ENCODE measurements at regions not wholly inside any gene's neighbourhood (a gene's known extent, or its start where the extent isn't known, plus 50 kb on each side); places are given as distances from the start of the nearest gene placed in this dataset.

DNA sequence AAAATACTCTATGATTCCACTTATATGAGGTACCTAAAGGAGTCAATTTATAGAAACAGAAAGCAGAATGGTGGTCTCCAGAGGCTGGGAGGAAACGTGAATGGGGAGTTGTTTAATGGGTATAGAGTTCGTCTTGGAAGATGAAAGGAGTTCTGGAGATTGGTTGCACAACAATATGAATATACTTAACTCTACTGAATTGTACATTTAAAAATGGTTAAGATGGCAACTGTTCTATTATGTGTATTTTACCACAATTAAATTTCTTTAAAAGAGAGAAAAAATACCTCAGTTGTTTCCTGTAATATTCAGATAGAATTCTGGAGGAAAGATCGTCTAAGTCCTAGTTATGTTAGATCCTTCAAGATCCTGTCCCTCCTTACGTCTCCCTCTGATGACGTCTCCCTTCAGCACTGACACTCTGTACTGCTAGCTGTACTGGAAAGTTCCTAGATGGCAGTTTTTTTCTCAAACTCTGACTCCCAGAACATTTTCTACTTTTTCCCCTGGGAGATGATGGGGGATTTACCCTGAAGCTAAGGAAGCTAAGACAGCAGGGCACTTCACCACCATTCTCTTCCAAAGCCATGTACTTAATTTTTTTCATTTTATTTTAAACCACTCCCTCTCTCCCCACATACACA is 53.2 kb upstream of the CAV2 start:
- TF ChIP-seq, protein P1, sequence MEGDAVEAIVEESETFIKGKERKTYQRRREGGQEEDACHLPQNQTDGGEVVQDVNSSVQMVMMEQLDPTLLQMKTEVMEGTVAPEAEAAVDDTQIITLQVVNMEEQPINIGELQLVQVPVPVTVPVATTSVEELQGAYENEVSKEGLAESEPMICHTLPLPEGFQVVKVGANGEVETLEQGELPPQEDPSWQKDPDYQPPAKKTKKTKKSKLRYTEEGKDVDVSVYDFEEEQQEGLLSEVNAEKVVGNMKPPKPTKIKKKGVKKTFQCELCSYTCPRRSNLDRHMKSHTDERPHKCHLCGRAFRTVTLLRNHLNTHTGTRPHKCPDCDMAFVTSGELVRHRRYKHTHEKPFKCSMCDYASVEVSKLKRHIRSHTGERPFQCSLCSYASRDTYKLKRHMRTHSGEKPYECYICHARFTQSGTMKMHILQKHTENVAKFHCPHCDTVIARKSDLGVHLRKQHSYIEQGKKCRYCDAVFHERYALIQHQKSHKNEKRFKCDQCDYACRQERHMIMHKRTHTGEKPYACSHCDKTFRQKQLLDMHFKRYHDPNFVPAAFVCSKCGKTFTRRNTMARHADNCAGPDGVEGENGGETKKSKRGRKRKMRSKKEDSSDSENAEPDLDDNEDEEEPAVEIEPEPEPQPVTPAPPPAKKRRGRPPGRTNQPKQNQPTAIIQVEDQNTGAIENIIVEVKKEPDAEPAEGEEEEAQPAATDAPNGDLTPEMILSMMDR (IDR thresholded peaks at IDR 0.05), result no peak
- TF ChIP-seq POLR2A (IDR thresholded peaks at IDR 0.05), result no peak
- TF ChIP-seq POLR2AphosphoS5 (IDR thresholded peaks at IDR 0.05), result no peak
